ENCODE measurements at regions not wholly inside any gene's neighbourhood (a gene's known extent, or its start where the extent isn't known, plus 50 kb on each side); places are given as distances from the start of the nearest gene placed in this dataset.

DNA sequence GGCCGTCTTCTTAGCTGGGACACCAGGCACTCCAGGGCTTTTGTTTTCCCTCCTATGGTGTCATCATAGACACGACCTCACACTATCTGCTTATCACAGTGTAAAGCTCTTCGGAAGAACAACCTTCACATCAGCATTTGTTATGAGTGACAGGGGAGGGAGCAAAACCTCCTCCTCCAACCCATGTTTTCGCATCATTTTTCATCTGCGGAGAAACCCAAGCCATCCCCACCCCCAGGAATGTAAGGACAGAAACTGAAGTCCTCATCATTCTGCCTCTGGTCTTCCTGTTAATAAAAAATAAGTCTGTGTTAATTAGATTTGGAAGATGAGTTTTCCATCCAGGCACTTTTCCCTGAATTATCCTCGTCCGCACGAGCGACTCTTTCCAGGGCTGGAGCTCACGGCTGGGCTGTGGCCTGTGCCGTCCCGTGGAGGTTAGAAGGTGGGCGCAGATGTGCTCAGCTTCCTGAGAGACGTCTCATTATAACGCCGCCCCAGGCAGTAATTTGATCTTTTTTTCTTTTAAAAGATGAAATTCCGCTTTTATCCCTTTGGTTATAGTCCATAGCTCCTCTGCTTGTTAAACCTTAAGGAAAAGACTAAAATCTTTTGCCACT, 101.6 kb upstream of the TMEM18 start:
- TF ChIP-seq CTCF (IDR thresholded peaks at IDR 0.05) (no peak), POLR2A (IDR thresholded peaks at IDR 0.05) (no peak)
